H1 (cell line): ENCODE measurements at regions not wholly inside any gene's neighbourhood (a gene's known extent, or its start where the extent isn't known, plus 50 kb on each side); places are given as distances from the start of the nearest gene placed in this dataset.

Source experiments
- CTCF ChIA-PET: fragments of 300-600 bp; sonication (Branson Sonifier 250); formaldehyde crosslinking; loops from one replicate; lab custom pipeline; 2021; ENCODE audit not compliant: partially characterized antibody; lab: Charles Lee
- POLR2A ChIA-PET: fragments of 300-600 bp; sonication (Branson Sonifier 250); formaldehyde crosslinking; loops from one replicate; lab custom pipeline; 2021; ENCODE audit warnings: inconsistent platforms; ENCODE audit not compliant: partially characterized antibody; lab: Charles Lee
- DNase-seq, 2 experiments: peaks; one replicate each; pipeline versions ENCODE4 v3.0.0 to v3.0.0-alpha.2; 2010 to 2022; ENCODE audit warnings: low spot score in 2 of 2, low read depth in 1 of 2, mixed read lengths in 1 of 2
- FAIRE-seq: peaks from 2 replicates; lab custom pipeline; 2011; peaks lifted over from hg19 to GRCh38; lab: Jason Lieb, UNC
- H2AFZ ChIP-seq: 2 replicates; pipeline ENCODE4 v1.8.1; 2012; ENCODE audit warnings: low read length, inconsistent platforms
- H2AK5ac ChIP-seq: 2 replicates; pipeline ENCODE4 v1.6.1; 2013; ENCODE audit warnings: low read depth, low read length
- H2BK120ac ChIP-seq: replicated peaks from 2 replicates; pipeline ENCODE3; 2013; ENCODE audit warnings: low read depth, low read length, inconsistent platforms
- H2BK12ac ChIP-seq: 2 replicates; pipeline ENCODE4 v1.6.1; 2013; ENCODE audit warnings: low read depth, low read length
- H2BK15ac ChIP-seq: 2 replicates; pipeline ENCODE4 v1.6.1; 2013; ENCODE audit warnings: low read length
- H2BK20ac ChIP-seq: 2 replicates; pipeline ENCODE4 v1.6.1; 2013; ENCODE audit warnings: low read length
- H2BK5ac ChIP-seq: 2 replicates; pipeline ENCODE4 v1.6.1; 2013; ENCODE audit warnings: low read depth, low read length
- H3K14ac ChIP-seq: 2 replicates; pipeline ENCODE4 v1.6.1; 2013; ENCODE audit warnings: inconsistent platforms; ENCODE audit not compliant: insufficient read length
- H3K18ac ChIP-seq: 2 replicates; pipeline ENCODE4 v1.6.1; 2013; ENCODE audit warnings: low read length; ENCODE audit errors: extremely low read depth
- H3K23ac ChIP-seq: 2 replicates; pipeline ENCODE4 v1.6.1; 2013; ENCODE audit warnings: inconsistent platforms; ENCODE audit not compliant: insufficient read length
- H3K23me2 ChIP-seq: 2 replicates; pipeline ENCODE4 v1.6.1; 2013; ENCODE audit warnings: low read depth, low read length
- H3K27ac ChIP-seq: 2 replicates; pipeline ENCODE4 v1.6.1; 2011; ENCODE audit warnings: low read depth, low read length, inconsistent platforms
- H3K27me3 ChIP-seq, 4 experiments: replicated peaks in 1 of 4; 1 replicate in 1 of 4; 2 replicates in 3 of 4; pipeline versions ENCODE4 v1.6.1 to v1.8.1; 2011 to 2013; ENCODE audit warnings: low read length in 3 of 4, mild to moderate bottlenecking in 3 of 4, inconsistent platforms in 2 of 4, mixed read lengths in 2 of 4, moderate library complexity in 1 of 4; ENCODE audit not compliant: control insufficient read depth in 3 of 4, insufficient read depth in 3 of 4; ENCODE audit errors: extremely low read depth in 1 of 4
- H3K36me3 ChIP-seq, 4 experiments: 2 replicates each; pipeline versions ENCODE4 v1.6.1 to v1.8.1; 2011 to 2013; ENCODE audit warnings: mild to moderate bottlenecking in 4 of 4, low read length in 3 of 4, moderate library complexity in 2 of 4, control low read depth in 1 of 4, inconsistent platforms in 1 of 4; ENCODE audit not compliant: insufficient read depth in 4 of 4, control insufficient read depth in 2 of 4
- H3K4ac ChIP-seq: replicated peaks from 2 replicates; pipeline ENCODE3; 2013; ENCODE audit warnings: low read length, low read depth, mixed read lengths, inconsistent platforms; ENCODE audit not compliant: insufficient read length
- H3K4me1 ChIP-seq, 4 experiments: replicated peaks in 1 of 4; 1 replicate in 1 of 4; 2 replicates in 3 of 4; pipeline versions ENCODE4 v1.6.1 to v1.8.1; 2011 to 2013; ENCODE audit warnings: low read length in 3 of 4, inconsistent platforms in 2 of 4, mixed read lengths in 1 of 4; ENCODE audit not compliant: insufficient read depth in 4 of 4, control insufficient read depth in 3 of 4
- H3K4me2 ChIP-seq, 2 experiments: 2 replicates each; pipeline versions ENCODE4 v1.6.1 to v1.8.1; 2011 to 2013; ENCODE audit warnings: low read depth in 2 of 2, low read length in 2 of 2, control low read depth in 1 of 2, inconsistent platforms in 1 of 2, mild to moderate bottlenecking in 1 of 2; ENCODE audit not compliant: insufficient read depth in 1 of 2
- H3K4me3 ChIP-seq, 4 experiments: fragments of 200-600, 300-600 bp in 1 of 4; sonication (generic), shearing (Covaris generic), sonication (Bioruptor Twin) in 1 of 4; 2 replicates each; pipeline versions ENCODE4 v1.5.1 to v1.8.1; 2011 to 2016; ENCODE audit warnings: low read length in 4 of 4, low read depth in 3 of 4, control low read depth in 2 of 4, inconsistent platforms in 2 of 4, mild to moderate bottlenecking in 2 of 4, mixed read lengths in 1 of 4, moderate library complexity in 1 of 4; ENCODE audit not compliant: insufficient read depth in 2 of 4; ENCODE audit errors: extremely low read depth in 1 of 4
- H3K56ac ChIP-seq: replicated peaks from 2 replicates; pipeline ENCODE3; 2013; ENCODE audit warnings: low read depth, mild to moderate bottlenecking, mixed read lengths, low read length, inconsistent platforms; ENCODE audit not compliant: insufficient read length
- H3K79me1 ChIP-seq: 2 replicates; pipeline ENCODE4 v1.6.1; 2013; ENCODE audit warnings: low read depth, low read length, control low read depth
- H3K79me2 ChIP-seq, 2 experiments: 2 replicates each; pipeline versions ENCODE4 v1.6.1 to v1.8.1; 2012 to 2013; ENCODE audit warnings: low read length in 2 of 2, mild to moderate bottlenecking in 2 of 2, inconsistent platforms in 1 of 2; ENCODE audit not compliant: insufficient read depth in 2 of 2, control insufficient read depth in 1 of 2
- H3K9ac ChIP-seq, 4 experiments: replicated peaks in 1 of 4; 1 replicate in 1 of 4; 2 replicates in 3 of 4; pipeline versions ENCODE4 v1.6.1 to v1.8.1; 2011 to 2013; ENCODE audit warnings: low read depth in 3 of 4, low read length in 3 of 4, control low read depth in 2 of 4, mild to moderate bottlenecking in 2 of 4, moderate library complexity in 2 of 4, inconsistent platforms in 1 of 4; ENCODE audit errors: extremely low read depth in 1 of 4
- H3K9me3 ChIP-seq, 2 experiments: 2 replicates each; pipeline versions ENCODE4 v1.6.1 to v1.8.1; 2012 to 2013; ENCODE audit warnings: mild to moderate bottlenecking in 2 of 2, moderate library complexity in 2 of 2, control low read depth in 1 of 2, inconsistent platforms in 1 of 2, low read depth in 1 of 2, low read length in 1 of 2, mixed read lengths in 1 of 2; ENCODE audit not compliant: insufficient read depth in 2 of 2
- H4K20me1 ChIP-seq, 2 experiments: replicated peaks in 1 of 2; 2 replicates each; pipeline versions ENCODE3 to v1.8.1; 2011 to 2013; ENCODE audit warnings: inconsistent platforms in 2 of 2, low read length in 2 of 2, mild to moderate bottlenecking in 1 of 2; ENCODE audit not compliant: insufficient read depth in 2 of 2, control insufficient read depth in 1 of 2
- H4K5ac ChIP-seq: 2 replicates; pipeline ENCODE4 v1.6.1; 2013; ENCODE audit warnings: low read length, low read depth, mixed read lengths, inconsistent platforms; ENCODE audit not compliant: insufficient read length
- H4K8ac ChIP-seq: 2 replicates; pipeline ENCODE4 v1.8.0; 2013; ENCODE audit warnings: mild to moderate bottlenecking, moderate library complexity, low read length, inconsistent platforms; ENCODE audit not compliant: insufficient read depth; ENCODE audit errors: extremely low read depth
- H4K91ac ChIP-seq: replicated peaks from 2 replicates; pipeline ENCODE3; 2013; ENCODE audit warnings: low read length, mixed read lengths, inconsistent platforms; ENCODE audit not compliant: insufficient read length
- BACH1 ChIP-seq: IDR thresholded peaks from 2 replicates; pipeline ENCODE4 v1.6.1; 2012; ENCODE audit warnings: low read length, improper control_type of control experiment
- CREB1 ChIP-seq: IDR thresholded peaks from 2 replicates; pipeline ENCODE4 v1.6.1; 2012; ENCODE audit warnings: inconsistent platforms
- HDAC6 ChIP-seq: IDR thresholded peaks from one replicate; pipeline ENCODE4 v1.7.1; 2012; ENCODE audit warnings: low read depth, mild to moderate bottlenecking, inconsistent platforms, low read length, moderate library complexity
- JUN ChIP-seq: IDR thresholded peaks from 2 replicates; pipeline ENCODE4 v1.6.1; 2011; ENCODE audit warnings: low read depth, mild to moderate bottlenecking, improper control_type of control experiment, low read length
- KDM5A ChIP-seq: fragments of 200-600 bp; IDR thresholded peaks from 2 replicates; pipeline ENCODE4 v1.7.1; 2012; ENCODE audit warnings: mild to moderate bottlenecking, low read length, inconsistent platforms, mixed read lengths
- SIRT6 ChIP-seq: IDR thresholded peaks from one replicate; pipeline ENCODE4 v1.7.1; 2012; ENCODE audit warnings: low read length, inconsistent platforms
- TCF12 ChIP-seq: IDR thresholded peaks from 2 replicates; pipeline ENCODE4 v1.6.1; 2011; ENCODE audit warnings: low read depth, mild to moderate bottlenecking, low read length
- YY1 ChIP-seq: IDR thresholded peaks from 2 replicates; pipeline ENCODE4 v1.6.1; 2011; ENCODE audit warnings: low read depth, mild to moderate bottlenecking, low read length
- WGBS, 2 experiments: shearing (Covaris generic) in 1 of 2; methylation state at CpG; one replicate each; pipeline versions ENCODE4 v1.1.6 to v1.1.7; 2013 to 2015; ENCODE audit warnings: low lambda C conversion rate in 2 of 2, mixed read lengths in 2 of 2, inconsistent platforms in 1 of 2, low coverage in 1 of 2, missing lambda C conversion rate in 1 of 2; ENCODE audit not compliant: insufficient replicate concordance in 2 of 2, insufficient coverage in 1 of 2, insufficient read length in 1 of 2; ENCODE audit errors: extremely low coverage in 1 of 2, missing lambda C conversion rate in 1 of 2; 5-methylcytosine and 5-hydroxymethylcytosine counted together
- TF ChIP-seq, protein P1 (sequence below): IDR thresholded peaks from 2 replicates; pipeline ENCODE4 v1.6.1; 2012; ENCODE audit warnings: inconsistent platforms
- TF ChIP-seq, protein P2 (sequence below): IDR thresholded peaks from 2 replicates; pipeline ENCODE4 v1.6.1; 2011; ENCODE audit warnings: low read length, improper control_type of control experiment
- TF ChIP-seq, protein P3 (sequence below): IDR thresholded peaks from 2 replicates; pipeline ENCODE4 v1.6.1; 2012; ENCODE audit warnings: low read length, inconsistent platforms
- TF ChIP-seq, protein P4 (sequence below): IDR thresholded peaks from 2 replicates; pipeline ENCODE4 v1.6.1; 2012; ENCODE audit warnings: inconsistent platforms

DNA sequence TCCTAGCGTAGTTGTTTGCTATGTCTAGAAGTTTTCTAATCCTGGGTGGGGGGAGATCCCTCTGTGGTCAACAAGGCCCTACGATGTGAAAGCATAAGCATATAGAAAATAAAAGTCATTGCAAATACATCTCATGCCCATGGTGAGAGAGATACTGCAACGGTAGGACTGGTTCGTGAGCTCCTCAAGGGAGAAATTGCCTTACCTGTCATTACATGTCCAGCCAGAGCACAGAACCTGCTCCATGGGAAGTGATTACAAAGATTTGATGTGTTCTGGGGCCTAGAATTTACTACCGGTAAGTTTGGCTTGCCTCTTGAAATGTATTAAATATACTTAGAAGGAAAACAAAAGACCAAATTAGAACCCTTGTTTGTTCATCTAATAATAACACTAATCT is 60.9 kb upstream of the FAM47B start:
- Histone ChIP-seq H4K8ac (no peak overlapping the region), H3K56ac (no peak overlapping the region), H2BK20ac (no peak overlapping the region), H4K5ac (no peak overlapping the region), H3K27me3 (no peaks in the 10 kb centered on the region), H3K27ac (no peak overlapping the region), H3K4ac (no peak overlapping the region), H3K4me1 (no peaks in the 10 kb centered on the region), H4K91ac (no peak overlapping the region), H2AFZ (no peak overlapping the region), H2BK120ac (no peak overlapping the region), H3K18ac (no peak overlapping the region), H3K23me2 (no peaks in the 10 kb centered on the region), H3K36me3 (no peaks in the 10 kb centered on the region), H3K79me2 (no peaks in the 10 kb centered on the region), H2BK5ac (no peak overlapping the region), H3K79me1 (no peaks in the 10 kb centered on the region), H3K9me3 (no peaks in the 10 kb centered on the region), H2BK15ac (no peak overlapping the region), H2BK12ac (no peak overlapping the region), H3K9ac (no peak overlapping the region), H4K20me1 (no peaks in the 10 kb centered on the region), H3K4me3 (no peak overlapping the region), H2AK5ac (no peak overlapping the region), H3K4me2 (no peak overlapping the region), H3K23ac (no peak overlapping the region), H3K14ac (no peak overlapping the region)
- POLR2A ChIA-PET: no interaction called here
- DNase-seq (no peak), FAIRE-seq (no peak)
- CTCF ChIA-PET: interaction anchor here (0.7 kb wide), 1 partner anchor 21 kb away, joined by 5 read pairs; no protein-coding TSS in a partner anchor
- 89% methylated on average over 5 of the region's 5 CpGs; no CpG with 5 or more reads in 1 of the 2 experiments for WGBS, 2 experiments
- TF ChIP-seq, protein P1, sequence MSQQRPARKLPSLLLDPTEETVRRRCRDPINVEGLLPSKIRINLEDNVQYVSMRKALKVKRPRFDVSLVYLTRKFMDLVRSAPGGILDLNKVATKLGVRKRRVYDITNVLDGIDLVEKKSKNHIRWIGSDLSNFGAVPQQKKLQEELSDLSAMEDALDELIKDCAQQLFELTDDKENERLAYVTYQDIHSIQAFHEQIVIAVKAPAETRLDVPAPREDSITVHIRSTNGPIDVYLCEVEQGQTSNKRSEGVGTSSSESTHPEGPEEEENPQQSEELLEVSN: no peak
- TF ChIP-seq, protein P2, sequence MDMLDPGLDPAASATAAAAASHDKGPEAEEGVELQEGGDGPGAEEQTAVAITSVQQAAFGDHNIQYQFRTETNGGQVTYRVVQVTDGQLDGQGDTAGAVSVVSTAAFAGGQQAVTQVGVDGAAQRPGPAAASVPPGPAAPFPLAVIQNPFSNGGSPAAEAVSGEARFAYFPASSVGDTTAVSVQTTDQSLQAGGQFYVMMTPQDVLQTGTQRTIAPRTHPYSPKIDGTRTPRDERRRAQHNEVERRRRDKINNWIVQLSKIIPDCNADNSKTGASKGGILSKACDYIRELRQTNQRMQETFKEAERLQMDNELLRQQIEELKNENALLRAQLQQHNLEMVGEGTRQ: no peak
- TF ChIP-seq HDAC6: no peak
- no peak for TF ChIP-seq YY1
- TF ChIP-seq BACH1: no peak
- TF ChIP-seq JUN: no peak
- no peak for TF ChIP-seq TCF12
- TF ChIP-seq KDM5A: no peak
- no peak for TF ChIP-seq CREB1
- TF ChIP-seq, protein P3, sequence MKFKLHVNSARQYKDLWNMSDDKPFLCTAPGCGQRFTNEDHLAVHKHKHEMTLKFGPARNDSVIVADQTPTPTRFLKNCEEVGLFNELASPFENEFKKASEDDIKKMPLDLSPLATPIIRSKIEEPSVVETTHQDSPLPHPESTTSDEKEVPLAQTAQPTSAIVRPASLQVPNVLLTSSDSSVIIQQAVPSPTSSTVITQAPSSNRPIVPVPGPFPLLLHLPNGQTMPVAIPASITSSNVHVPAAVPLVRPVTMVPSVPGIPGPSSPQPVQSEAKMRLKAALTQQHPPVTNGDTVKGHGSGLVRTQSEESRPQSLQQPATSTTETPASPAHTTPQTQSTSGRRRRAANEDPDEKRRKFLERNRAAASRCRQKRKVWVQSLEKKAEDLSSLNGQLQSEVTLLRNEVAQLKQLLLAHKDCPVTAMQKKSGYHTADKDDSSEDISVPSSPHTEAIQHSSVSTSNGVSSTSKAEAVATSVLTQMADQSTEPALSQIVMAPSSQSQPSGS: no peak
- no peak for TF ChIP-seq SIRT6
- TF ChIP-seq, protein P4, sequence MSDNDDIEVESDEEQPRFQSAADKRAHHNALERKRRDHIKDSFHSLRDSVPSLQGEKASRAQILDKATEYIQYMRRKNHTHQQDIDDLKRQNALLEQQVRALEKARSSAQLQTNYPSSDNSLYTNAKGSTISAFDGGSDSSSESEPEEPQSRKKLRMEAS: no peak
